Mucosa of stomach (tissue), 1 donor: ENCODE measurements at regions not wholly inside any gene's neighbourhood (a gene's known extent, or its start where the extent isn't known, plus 50 kb on each side); places are given as distances from the start of the nearest gene placed in this dataset.

ENCODE experiments used
- H3K27me3 ChIP-seq: one replicate; pipeline ENCODE4 v1.7.0; 2013; ENCODE audit warnings: mild to moderate bottlenecking, low read length; ENCODE audit not compliant: control insufficient read depth, insufficient read depth
- H3K36me3 ChIP-seq: one replicate; pipeline ENCODE4 v1.7.0; 2013; ENCODE audit warnings: low read length; ENCODE audit not compliant: control insufficient read depth, insufficient read depth
- H3K4me1 ChIP-seq: one replicate; pipeline ENCODE4 v1.7.0; 2013; ENCODE audit warnings: mild to moderate bottlenecking, low read length; ENCODE audit not compliant: control insufficient read depth, insufficient read depth
- H3K4me3 ChIP-seq: one replicate; pipeline ENCODE4 v1.7.0; 2013; ENCODE audit warnings: low read length
- H3K9ac ChIP-seq: one replicate; pipeline ENCODE4 v1.7.0; 2013; ENCODE audit warnings: mild to moderate bottlenecking, low read length, moderate library complexity
- H3K9me3 ChIP-seq: one replicate; pipeline ENCODE4 v1.7.0; 2013; ENCODE audit warnings: mild to moderate bottlenecking, low read length, moderate library complexity; ENCODE audit not compliant: control insufficient read depth
- donor health status: Pancreatic carcinoma.

DNA sequence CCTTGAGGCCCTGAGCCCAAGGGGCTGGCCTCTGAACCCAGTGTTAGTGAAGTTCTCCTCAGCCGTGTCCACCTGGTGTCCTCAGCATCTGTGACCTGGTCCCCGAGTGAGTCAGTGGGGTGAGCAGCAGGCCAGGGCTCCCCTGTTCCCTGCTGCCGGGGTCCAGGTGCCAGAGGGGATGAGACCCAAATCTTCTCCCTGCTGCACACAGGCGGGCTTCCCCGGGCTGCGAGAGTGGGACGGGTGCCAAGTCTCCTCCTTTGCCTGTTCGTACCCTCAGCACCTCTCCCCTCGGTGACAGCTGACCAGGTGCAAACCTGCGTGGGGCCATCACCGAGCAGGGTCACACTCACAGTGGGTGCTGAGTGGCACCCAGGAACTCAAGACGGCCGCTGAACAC is 514.5 kb downstream of the TBC1D22A start:
- no peak overlapping the region for H3K9ac ChIP-seq
- H3K36me3 ChIP-seq: no peaks in the 10 kb centered on the region
- H3K9me3 ChIP-seq: no peaks in the 10 kb centered on the region
- no peak overlapping the region for H3K4me3 ChIP-seq
- no peaks in the 10 kb centered on the region for H3K4me1 ChIP-seq
- H3K27me3 ChIP-seq: peaks cover 7% of the 10 kb centered on the region

DNA sequence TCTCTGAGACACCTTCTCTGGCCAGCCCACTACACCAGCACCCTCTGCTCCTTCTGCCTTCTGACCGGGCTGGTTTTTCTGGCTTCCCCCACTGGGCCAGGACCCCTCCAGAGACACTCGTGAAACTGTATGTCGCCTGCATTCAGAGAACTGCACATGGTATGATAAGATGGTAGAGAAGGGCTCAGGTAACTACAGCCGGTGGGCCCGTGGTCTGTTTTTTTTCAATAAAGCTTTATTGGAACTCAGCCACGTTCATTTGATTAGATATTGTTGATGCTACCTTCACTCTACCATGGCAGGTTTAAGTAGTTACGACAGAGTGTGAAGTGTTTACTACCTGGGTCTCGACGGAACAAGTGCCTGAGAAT is 514.0 kb downstream of the TBC1D22A start:
- Histone ChIP-seq H3K9ac (no peak overlapping the region), H3K4me1 (no peaks in the 10 kb centered on the region), H3K27me3 (peaks cover 7% of the 10 kb centered on the region), H3K9me3 (no peaks in the 10 kb centered on the region), H3K36me3 (no peaks in the 10 kb centered on the region), H3K4me3 (no peak overlapping the region)

DNA sequence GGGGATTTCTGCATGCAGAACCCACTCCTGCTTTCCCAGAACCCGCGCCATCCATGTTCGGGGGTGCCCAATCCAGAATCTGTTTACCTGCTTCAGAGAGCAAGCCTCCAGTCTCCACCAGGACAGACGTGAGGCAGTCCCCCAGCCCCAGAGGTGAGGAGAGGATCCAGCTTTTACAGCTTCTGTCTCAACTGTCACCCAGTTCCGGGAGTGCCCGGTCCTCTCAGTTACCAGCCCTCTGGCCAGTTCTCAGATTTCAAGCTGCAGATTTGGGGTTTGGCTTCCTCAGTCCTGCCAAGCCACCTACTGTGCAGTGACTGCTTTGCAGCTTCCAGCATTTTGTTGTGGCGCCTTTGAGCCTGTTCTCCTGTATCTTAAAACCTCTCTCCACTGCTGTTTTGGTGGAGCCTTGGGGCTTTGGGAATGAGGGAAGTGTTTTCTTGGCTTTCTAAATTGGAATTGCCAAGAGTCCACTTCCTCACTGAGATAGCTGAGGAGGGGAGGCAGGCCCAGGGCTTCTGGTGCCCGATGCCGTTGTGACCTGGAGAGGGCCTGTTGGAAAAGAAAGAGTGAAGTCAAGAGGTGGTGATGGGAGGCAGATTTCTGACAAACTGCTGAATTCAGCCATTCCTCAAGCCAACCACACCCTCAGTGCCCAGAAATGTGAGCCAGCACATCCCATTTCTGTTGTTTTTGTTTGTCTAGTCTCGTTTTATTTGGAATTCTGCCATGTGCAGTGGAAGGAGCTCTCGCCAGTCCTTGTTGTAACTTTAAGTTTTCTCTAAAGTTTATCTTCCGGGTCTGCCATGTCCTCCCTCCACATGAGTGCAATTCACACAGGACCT is 513.4 kb downstream of the TBC1D22A start:
- H3K4me1 ChIP-seq: no peaks in the 10 kb centered on the region
- no peak overlapping the region for H3K9ac ChIP-seq
- no peaks in the 10 kb centered on the region for H3K36me3 ChIP-seq
- H3K4me3 ChIP-seq: no peak overlapping the region
- H3K27me3 ChIP-seq: peaks cover 7% of the 10 kb centered on the region
- no peaks in the 10 kb centered on the region for H3K9me3 ChIP-seq

DNA sequence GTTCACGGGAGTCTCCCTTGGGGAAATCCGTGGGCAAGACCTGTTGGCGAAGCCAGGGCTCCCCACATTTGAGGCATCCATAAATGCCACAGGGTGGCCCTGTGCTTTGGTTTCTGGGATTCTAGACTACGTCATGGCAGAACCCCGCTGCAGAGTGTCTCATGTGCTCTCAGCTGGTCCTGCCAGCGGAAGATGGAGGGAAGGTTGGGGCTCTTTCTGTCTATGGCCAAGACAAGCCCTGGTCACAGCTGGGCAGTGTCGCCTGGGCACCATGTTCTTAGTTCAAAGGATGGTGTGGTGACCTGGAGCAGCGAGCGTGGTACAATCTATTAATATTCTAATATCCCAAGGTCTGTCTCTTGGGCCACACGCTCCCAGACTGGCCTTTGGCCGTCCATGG is 511.7 kb downstream of the TBC1D22A start:
- no peak overlapping the region for H3K4me3 ChIP-seq
- no peaks in the 10 kb centered on the region for H3K4me1 ChIP-seq
- peaks cover 7% of the 10 kb centered on the region for H3K27me3 ChIP-seq
- no peak overlapping the region for H3K9ac ChIP-seq
- no peaks in the 10 kb centered on the region for H3K9me3 ChIP-seq
- no peaks in the 10 kb centered on the region for H3K36me3 ChIP-seq

DNA sequence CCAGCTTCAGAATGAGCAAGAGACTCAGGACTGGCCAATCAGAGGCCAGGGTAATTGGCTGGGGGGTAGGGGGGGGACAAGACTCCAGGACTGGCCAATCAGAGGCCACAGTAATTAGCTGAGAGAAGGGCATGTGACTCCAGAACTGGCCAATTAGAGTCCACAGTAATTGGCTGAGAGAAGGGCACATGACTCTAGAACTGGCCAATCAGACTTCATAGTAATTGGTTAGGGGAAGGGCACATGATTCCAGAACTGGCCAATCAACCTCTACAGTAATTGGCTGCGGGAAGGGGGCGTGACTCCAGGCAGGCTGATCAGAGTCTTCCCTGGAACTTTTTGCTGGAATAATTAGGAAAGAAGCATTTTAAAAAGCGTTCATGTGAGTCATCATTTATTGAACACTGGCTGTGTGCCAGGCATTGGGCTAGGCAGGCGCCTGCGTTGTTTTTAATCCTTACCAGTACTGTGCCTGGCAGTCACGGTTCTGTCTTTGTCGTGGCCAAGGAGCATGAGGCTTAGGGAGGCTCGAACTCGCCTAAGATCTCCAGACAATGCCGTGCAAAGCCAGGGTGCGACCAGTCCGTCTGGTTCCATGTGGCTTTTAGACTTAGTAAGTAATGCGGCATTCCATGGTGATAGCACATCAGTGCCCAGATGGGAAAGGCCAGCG is 508.1 kb downstream of the TBC1D22A start:
- Histone ChIP-seq H3K9ac (no peak overlapping the region), H3K4me1 (no peaks in the 10 kb centered on the region), H3K4me3 (no peak overlapping the region), H3K36me3 (no peaks in the 10 kb centered on the region), H3K27me3 (peaks cover 3% of the 10 kb centered on the region), H3K9me3 (no peaks in the 10 kb centered on the region)

DNA sequence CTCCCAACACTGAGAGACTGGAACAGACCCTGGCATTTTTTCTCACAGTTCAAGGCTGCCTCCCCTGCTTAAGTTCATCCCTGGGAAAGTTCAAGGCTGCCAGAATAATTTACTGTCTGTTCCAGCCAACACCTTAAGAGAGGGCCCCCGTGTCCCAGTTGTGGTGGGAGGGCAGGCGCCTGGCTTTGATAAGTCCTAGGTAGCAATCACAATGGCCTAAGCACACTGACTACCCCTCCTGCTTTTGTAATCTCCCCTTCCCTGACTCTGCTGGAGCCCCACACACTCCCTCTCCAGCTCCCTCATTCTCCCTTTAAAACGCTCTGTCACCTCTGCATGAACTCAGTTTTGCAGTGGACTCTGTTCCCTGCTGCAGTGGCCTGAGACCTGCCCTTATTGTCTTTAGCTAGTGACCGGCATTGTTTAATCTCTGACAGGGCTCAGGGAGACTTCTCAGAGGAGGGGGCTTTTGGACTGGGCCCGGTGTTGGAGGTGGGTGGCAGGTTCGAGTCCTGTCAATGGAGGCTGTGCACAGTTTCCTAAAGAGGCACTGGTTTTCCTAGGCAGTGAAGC is 507.2 kb downstream of the TBC1D22A start:
- no peak overlapping the region for H3K4me3 ChIP-seq
- no peaks in the 10 kb centered on the region for H3K9me3 ChIP-seq
- no peaks in the 10 kb centered on the region for H3K27me3 ChIP-seq
- no peak overlapping the region for H3K9ac ChIP-seq
- H3K36me3 ChIP-seq: no peaks in the 10 kb centered on the region
- H3K4me1 ChIP-seq: no peaks in the 10 kb centered on the region

DNA sequence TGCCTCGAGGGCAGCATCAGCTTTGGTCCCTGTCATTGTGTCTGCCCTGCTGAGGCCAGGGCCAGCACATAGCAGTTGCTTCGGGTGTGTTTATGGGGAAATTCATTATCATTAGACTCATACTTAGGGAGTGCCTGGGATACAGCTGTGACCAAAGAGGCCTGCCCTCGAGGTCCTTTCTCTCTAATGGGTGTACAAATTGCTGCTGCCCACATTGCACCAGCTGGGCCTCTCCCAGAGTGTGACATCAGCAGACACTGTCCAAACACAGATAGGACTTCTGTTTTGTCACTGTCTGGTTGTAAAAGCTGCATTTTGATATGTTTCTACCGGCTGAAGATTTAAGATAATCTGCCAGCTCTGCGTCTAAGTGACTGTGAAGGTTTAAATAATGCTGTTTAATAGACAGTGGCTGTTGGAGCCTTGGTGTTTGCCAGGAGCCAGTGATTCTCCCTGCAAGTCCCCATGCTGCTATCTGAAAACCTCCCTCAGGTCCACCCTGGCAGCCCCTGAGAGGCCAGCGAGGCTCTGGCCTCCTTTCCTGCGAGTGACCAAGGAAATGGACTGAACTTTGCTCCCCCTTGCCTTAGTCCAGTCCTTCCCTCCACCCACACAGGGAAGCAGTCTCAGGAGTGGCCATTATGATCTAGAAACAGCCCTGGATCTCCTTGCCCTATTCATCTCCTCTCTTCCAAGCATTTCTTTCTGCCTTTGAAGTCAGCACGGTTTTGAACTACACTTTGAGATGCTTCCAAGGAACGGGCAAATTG is 505.2 kb downstream of the TBC1D22A start:
- Histone ChIP-seq H3K9me3 (no peaks in the 10 kb centered on the region), H3K9ac (no peak overlapping the region), H3K27me3 (no peaks in the 10 kb centered on the region), H3K4me1 (no peaks in the 10 kb centered on the region), H3K36me3 (no peaks in the 10 kb centered on the region), H3K4me3 (no peak overlapping the region)

DNA sequence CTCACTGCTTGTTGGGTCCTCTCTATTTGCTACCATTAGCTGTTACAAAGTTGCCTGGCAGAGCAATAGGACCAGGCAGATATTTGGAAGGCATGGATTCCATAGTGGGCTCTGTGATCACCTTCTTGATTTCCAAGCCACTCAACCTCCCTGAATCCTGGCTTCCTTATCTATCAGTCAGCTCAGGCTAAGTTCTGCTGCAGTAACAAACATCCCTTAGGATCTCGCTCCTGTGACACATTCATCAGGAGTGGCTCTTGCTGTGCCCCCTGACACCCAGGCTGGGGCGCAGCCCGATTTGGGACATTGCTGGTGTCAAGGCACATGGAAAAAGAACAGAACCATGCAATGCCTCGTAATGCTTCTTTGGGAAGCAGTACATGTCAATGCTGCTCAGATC is 503.9 kb downstream of the TBC1D22A start:
- Histone ChIP-seq H3K4me3 (no peak overlapping the region), H3K9ac (no peak overlapping the region), H3K27me3 (no peaks in the 10 kb centered on the region), H3K36me3 (no peaks in the 10 kb centered on the region), H3K9me3 (no peaks in the 10 kb centered on the region), H3K4me1 (no peaks in the 10 kb centered on the region)

DNA sequence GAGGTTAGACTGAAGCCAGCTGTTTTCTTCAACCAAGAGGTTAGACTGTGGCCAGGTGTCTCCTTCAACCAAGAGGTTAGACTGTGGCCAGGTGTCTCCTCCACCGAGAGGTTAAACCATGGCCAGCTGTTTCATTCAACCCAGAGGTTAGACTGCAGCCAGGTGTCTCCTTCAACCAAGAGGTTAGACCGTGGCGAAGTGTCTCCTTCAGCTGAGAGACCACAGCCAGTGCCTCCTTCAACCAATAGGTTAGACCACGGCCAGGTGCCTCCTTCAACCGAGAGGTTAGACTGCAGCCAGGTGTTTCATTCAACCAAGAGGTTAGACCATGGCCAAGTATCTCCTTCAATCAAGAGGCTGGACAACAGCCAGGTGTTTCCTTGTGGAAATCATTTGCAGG is 498.1 kb downstream of the TBC1D22A start:
- H3K9ac ChIP-seq: no peak overlapping the region
- no peaks in the 10 kb centered on the region for H3K36me3 ChIP-seq
- no peaks in the 10 kb centered on the region for H3K9me3 ChIP-seq
- H3K27me3 ChIP-seq: no peaks in the 10 kb centered on the region
- no peaks in the 10 kb centered on the region for H3K4me1 ChIP-seq
- no peak overlapping the region for H3K4me3 ChIP-seq

DNA sequence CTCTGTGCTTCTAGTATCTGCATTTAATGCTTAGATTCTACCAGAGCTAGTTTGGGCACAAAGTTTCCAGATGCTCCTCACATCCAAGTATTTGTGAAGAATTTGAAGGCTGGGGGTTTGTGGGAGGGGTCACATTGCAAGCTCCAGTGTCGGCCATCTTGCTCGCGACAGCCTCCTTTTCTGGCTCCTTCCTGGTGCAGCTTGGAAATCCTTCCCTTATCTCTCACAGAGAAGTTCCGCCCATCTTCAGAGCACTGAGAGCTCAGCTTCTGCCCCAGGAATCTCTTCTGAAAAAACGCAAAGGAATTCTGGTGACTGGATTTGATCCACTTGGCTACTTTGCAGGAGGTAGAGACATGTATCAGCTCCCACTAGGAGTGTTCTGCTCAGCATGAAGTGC is 497.5 kb downstream of the TBC1D22A start:
- H3K36me3 ChIP-seq: no peaks in the 10 kb centered on the region
- H3K9me3 ChIP-seq: no peaks in the 10 kb centered on the region
- no peaks in the 10 kb centered on the region for H3K27me3 ChIP-seq
- no peaks in the 10 kb centered on the region for H3K4me1 ChIP-seq
- H3K9ac ChIP-seq: no peak overlapping the region
- no peak overlapping the region for H3K4me3 ChIP-seq

DNA sequence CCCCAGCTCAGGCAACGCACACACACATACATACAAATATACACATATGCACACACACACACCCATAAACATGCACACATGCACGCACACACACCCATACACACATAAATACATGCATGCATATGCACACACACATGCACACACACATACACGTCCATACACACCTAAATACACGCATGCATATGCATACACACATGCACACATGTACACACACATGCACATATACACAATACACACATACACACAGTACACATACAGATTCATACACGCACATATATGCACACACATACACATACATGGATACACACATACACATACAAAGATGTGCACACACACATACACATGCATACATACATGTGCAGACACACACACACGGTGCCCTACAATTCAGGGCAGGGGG is 496.6 kb downstream of the TBC1D22A start:
- H3K9me3 ChIP-seq: no peaks in the 10 kb centered on the region
- no peak overlapping the region for H3K9ac ChIP-seq
- H3K4me1 ChIP-seq: no peaks in the 10 kb centered on the region
- H3K4me3 ChIP-seq: no peak overlapping the region
- H3K36me3 ChIP-seq: no peaks in the 10 kb centered on the region
- no peaks in the 10 kb centered on the region for H3K27me3 ChIP-seq

DNA sequence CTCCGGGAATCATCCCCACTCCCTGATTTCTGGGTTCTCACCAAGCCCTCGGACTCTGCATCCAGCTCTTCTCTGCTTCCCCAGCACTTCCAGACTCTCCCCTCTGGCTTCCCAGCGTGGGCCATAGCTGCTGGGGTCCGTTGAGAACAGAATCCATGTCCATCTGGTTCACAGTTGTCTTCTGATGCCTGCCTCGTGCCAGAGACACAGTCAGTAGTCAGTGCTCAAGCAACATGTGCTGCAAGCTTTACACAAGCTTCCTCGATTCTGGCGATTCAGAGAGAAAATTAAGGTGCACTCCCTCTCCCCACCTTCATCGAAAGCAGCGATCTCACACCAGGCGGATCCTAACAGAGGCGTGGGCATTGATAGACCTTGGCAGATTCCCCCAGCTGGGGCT is 495.5 kb downstream of the TBC1D22A start:
- Histone ChIP-seq H3K4me3 (no peak overlapping the region), H3K36me3 (no peaks in the 10 kb centered on the region), H3K9me3 (no peaks in the 10 kb centered on the region), H3K27me3 (no peaks in the 10 kb centered on the region), H3K9ac (no peak overlapping the region), H3K4me1 (no peaks in the 10 kb centered on the region)
